ENCODE measurements at regions not wholly inside any gene's neighbourhood (a gene's known extent, or its start where the extent isn't known, plus 50 kb on each side); places are given as distances from the start of the nearest gene placed in this dataset.
"Not testable (repeated sequence)": the region's sequence is repeated elsewhere in the genome, so short reads cannot be mapped to it uniquely, and the experiment has no call there.

GRCh38 chr15:30030345-30030744 lies 52.4 kb upstream of the GOLGA8J start:
- peak; percentile 20 for DNase-seq

GRCh38 chr15:30023798-30024295 lies 58.9 kb upstream of the GOLGA8J start:
- DNase-seq, result peak; percentile 40

- no peak for DNase-seq
Measured at GRCh38 chr15:30010746-30011145, 72.0 kb upstream of the GOLGA8J start.

GRCh38 chr15:30008156-30008555 lies 74.6 kb upstream of the GOLGA8J start:
- no peak for DNase-seq

GRCh38 chr15:30001602-30002001 lies 81.2 kb upstream of the GOLGA8J start:
- DNase-seq, result no peak

GRCh38 chr15:29998033-29998432 lies 84.7 kb upstream of the GOLGA8J start:
- DNase-seq, result no peak

- no peak for DNase-seq
Measured at GRCh38 chr15:29997499-29997898, 85.3 kb upstream of the GOLGA8J start.

GRCh38 chr15:29994284-29994683 lies 88.5 kb upstream of the GOLGA8J start:
- DNase-seq, result no peak

- no peak for DNase-seq
Measured at GRCh38 chr15:29990954-29991353, 91.8 kb upstream of the GOLGA8J start.

- DNase-seq, result no peak
Measured at GRCh38 chr15:29990035-29990434, 92.7 kb upstream of the GOLGA8J start.

GRCh38 chr15:29988701-29989100 lies 94.1 kb upstream of the GOLGA8J start:
- peak; percentile 61 for DNase-seq

- DNase-seq, result peak; percentile 24
Measured at GRCh38 chr15:29986946-29987345, 95.8 kb upstream of the GOLGA8J start.

- peak; percentile 52 for DNase-seq
Measured at GRCh38 chr15:29978411-29979382, 104.1 kb upstream of the GOLGA8J start.

GRCh38 chr15:29974056-29974455 lies 108.7 kb upstream of the GOLGA8J start:
- DNase-seq, result not testable (repeated sequence)

GRCh38 chr15:29972051-29972450 lies 110.7 kb upstream of the GOLGA8J start:
- no peak for DNase-seq

- peak; percentile 80 for DNase-seq
Measured at GRCh38 chr15:29970402-29970695, 112.4 kb upstream of the GOLGA8J start.

GRCh38 chr15:29969562-29970401 lies 113.0 kb upstream of the GOLGA8J start:
- DNase-seq, result peak; percentile 47

GRCh38 chr15:29968895-29969561 lies 113.7 kb upstream of the GOLGA8J start:
- DNase-seq, result peak; percentile 36

GRCh38 chr15:29968099-29968894 lies 114.5 kb upstream of the GOLGA8J start:
- peak; percentile 41 for DNase-seq

- DNase-seq, result no peak
Measured at GRCh38 chr15:29962407-29962806, 120.3 kb upstream of the GOLGA8J start.

GRCh38 chr15:29959384-29960137 lies 123.2 kb upstream of the GOLGA8J start:
- no peak for DNase-seq
